H1 (cell line): ENCODE measurements at regions not wholly inside any gene's neighbourhood (a gene's known extent, or its start where the extent isn't known, plus 50 kb on each side); places are given as distances from the start of the nearest gene placed in this dataset.

Experiments used
- KDM4A ChIP-seq: IDR thresholded peaks from one replicate; pipeline ENCODE4 v1.7.1; 2012; ENCODE audit warnings: low read depth, mild to moderate bottlenecking, moderate library complexity, low read length, inconsistent platforms; ENCODE audit not compliant: severe bottlenecking
- SUZ12 ChIP-seq: fragments of 200-600 bp; sonication (generic); IDR thresholded peaks from 2 replicates; pipeline ENCODE4 v1.6.1; 2012; ENCODE audit warnings: mild to moderate bottlenecking, inconsistent platforms, low read length, moderate library complexity, mixed read lengths
- TF ChIP-seq, protein P1 (sequence below): IDR thresholded peaks from 2 replicates; pipeline ENCODE4 v1.6.1; 2011; ENCODE audit warnings: low read depth, mild to moderate bottlenecking, low read length; ENCODE audit not compliant: insufficient read depth

DNA sequence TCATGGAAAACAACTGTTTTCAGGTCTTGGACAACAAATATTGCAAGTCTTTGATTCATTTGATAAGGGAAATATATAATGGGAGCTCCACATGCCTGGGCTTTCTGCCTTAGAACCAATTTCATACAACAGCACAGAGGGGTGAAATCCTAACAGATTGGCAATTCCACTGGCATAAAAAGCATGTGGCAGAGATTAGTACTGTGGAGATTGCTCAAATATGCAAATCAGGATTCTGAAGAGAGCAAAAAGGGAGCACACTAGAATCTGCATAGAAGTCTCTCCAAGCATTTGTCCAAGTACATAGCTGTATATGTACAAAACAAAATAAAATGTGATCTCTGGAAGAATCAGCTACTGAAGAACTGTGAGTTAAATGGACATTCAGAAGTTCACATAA is 312.9 kb upstream of the SLITRK5 start (continued):
- TF ChIP-seq KDM4A (no peak), SUZ12 (no peak)
- TF ChIP-seq, protein P1, sequence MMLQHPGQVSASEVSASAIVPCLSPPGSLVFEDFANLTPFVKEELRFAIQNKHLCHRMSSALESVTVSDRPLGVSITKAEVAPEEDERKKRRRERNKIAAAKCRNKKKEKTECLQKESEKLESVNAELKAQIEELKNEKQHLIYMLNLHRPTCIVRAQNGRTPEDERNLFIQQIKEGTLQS, result no peak
